Type B pancreatic cell (in vitro differentiated cells): ENCODE measurements at regions not wholly inside any gene's neighbourhood (a gene's known extent, or its start where the extent isn't known, plus 50 kb on each side); places are given as distances from the start of the nearest gene placed in this dataset.

ENCODE experiments used
- DNase-seq: peaks from one replicate; pipeline ENCODE4 v3.0.0; 2021; ENCODE audit warnings: mixed read lengths; ENCODE audit not compliant: unreplicated experiment; ENCODE audit errors: extremely low spot score
- H3K27ac Mint-ChIP-seq: 2 replicates; pipeline ENCODE4 v1.8.0; 2021; ENCODE audit warnings: mild to moderate bottlenecking, mixed read lengths
- H3K27me3 Mint-ChIP-seq: 2 replicates; pipeline ENCODE4 v1.8.0; 2021; ENCODE audit warnings: mixed read lengths
- H3K36me3 Mint-ChIP-seq: 2 replicates; pipeline ENCODE4 v1.8.0; 2021; ENCODE audit warnings: mixed read lengths
- H3K4me1 Mint-ChIP-seq: one replicate; pipeline ENCODE4 v1.8.0; 2021; ENCODE audit warnings: mixed read lengths; ENCODE audit not compliant: unreplicated experiment
- H3K4me3 Mint-ChIP-seq: 2 replicates; pipeline ENCODE4 v1.8.0; 2021; ENCODE audit warnings: mild to moderate bottlenecking, mixed read lengths
- H3K9me3 Mint-ChIP-seq: 2 replicates; pipeline ENCODE4 v1.8.0; 2021; ENCODE audit warnings: mixed read lengths
- CTCF ChIP-seq: fragments of 200-600 bp; sonication (generic); conservative IDR thresholded peaks from 2 replicates; pipeline ENCODE4 v1.5.0; 2021; ENCODE audit warnings: antibody characterized with exemption, mild to moderate bottlenecking

- Mint-ChIP-seq H3K27me3 (no peaks in the 10 kb centered on the region), H3K27ac (no peak overlapping the region), H3K4me3 (no peak overlapping the region), H3K36me3 (no peaks in the 10 kb centered on the region), H3K9me3 (no peaks in the 10 kb centered on the region), H3K4me1 (peaks cover 8% of the 10 kb centered on the region)
- DNase-seq: no peak
- TF ChIP-seq CTCF: no peak
Observed at GRCh38 chr11:95675585-95675984, 114.0 kb downstream of the FAM76B start.

GRCh38 chr11:95674657-95675358, 114.8 kb downstream of the FAM76B start:
- Mint-ChIP-seq H3K9me3 (no peaks in the 10 kb centered on the region), H3K36me3 (no peaks in the 10 kb centered on the region), H3K27ac (no peak overlapping the region), H3K4me3 (no peak overlapping the region), H3K27me3 (no peaks in the 10 kb centered on the region), H3K4me1 (peaks cover 6% of the 10 kb centered on the region)
- no peak for DNase-seq
- TF ChIP-seq CTCF: no peak

GRCh38 chr11:95671768-95672167, 117.8 kb downstream of the FAM76B start:
- TF ChIP-seq CTCF: no peak
- H3K36me3 Mint-ChIP-seq: no peaks in the 10 kb centered on the region
- peaks cover 16% of the 10 kb centered on the region for H3K4me1 Mint-ChIP-seq
- no peaks in the 10 kb centered on the region for H3K27me3 Mint-ChIP-seq
- DNase-seq: no peak
- H3K27ac Mint-ChIP-seq: no peak overlapping the region
- H3K4me3 Mint-ChIP-seq: no peak overlapping the region
- H3K9me3 Mint-ChIP-seq: no peaks in the 10 kb centered on the region

- Mint-ChIP-seq H3K27me3 (no peaks in the 10 kb centered on the region), H3K36me3 (no peaks in the 10 kb centered on the region), H3K4me1 (peaks cover 16% of the 10 kb centered on the region), H3K27ac (no peak overlapping the region), H3K4me3 (no peak overlapping the region), H3K9me3 (no peaks in the 10 kb centered on the region)
- no peak for DNase-seq
- no peak for TF ChIP-seq CTCF
Observed at GRCh38 chr11:95668131-95668530, 121.5 kb downstream of the FAM76B start.

GRCh38 chr11:95661162-95661561, 128.4 kb downstream of the FAM76B start:
- no peaks in the 10 kb centered on the region for H3K27me3 Mint-ChIP-seq
- H3K9me3 Mint-ChIP-seq: no peaks in the 10 kb centered on the region
- no peak overlapping the region for H3K27ac Mint-ChIP-seq
- no peaks in the 10 kb centered on the region for H3K36me3 Mint-ChIP-seq
- DNase-seq: no peak
- TF ChIP-seq CTCF: no peak
- peaks cover 7% of the 10 kb centered on the region for H3K4me1 Mint-ChIP-seq
- H3K4me3 Mint-ChIP-seq: no peak overlapping the region
